ENCODE measurements at regions not wholly inside any gene's neighbourhood (a gene's known extent, or its start where the extent isn't known, plus 50 kb on each side); places are given as distances from the start of the nearest gene placed in this dataset.

- TF ChIP-seq, protein P1, sequence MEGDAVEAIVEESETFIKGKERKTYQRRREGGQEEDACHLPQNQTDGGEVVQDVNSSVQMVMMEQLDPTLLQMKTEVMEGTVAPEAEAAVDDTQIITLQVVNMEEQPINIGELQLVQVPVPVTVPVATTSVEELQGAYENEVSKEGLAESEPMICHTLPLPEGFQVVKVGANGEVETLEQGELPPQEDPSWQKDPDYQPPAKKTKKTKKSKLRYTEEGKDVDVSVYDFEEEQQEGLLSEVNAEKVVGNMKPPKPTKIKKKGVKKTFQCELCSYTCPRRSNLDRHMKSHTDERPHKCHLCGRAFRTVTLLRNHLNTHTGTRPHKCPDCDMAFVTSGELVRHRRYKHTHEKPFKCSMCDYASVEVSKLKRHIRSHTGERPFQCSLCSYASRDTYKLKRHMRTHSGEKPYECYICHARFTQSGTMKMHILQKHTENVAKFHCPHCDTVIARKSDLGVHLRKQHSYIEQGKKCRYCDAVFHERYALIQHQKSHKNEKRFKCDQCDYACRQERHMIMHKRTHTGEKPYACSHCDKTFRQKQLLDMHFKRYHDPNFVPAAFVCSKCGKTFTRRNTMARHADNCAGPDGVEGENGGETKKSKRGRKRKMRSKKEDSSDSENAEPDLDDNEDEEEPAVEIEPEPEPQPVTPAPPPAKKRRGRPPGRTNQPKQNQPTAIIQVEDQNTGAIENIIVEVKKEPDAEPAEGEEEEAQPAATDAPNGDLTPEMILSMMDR (IDR thresholded peaks at IDR 0.05; ENCODE audit: insufficient read depth, low read depth, low read length) = no peak
- no peak for TF ChIP-seq EZH2 (IDR thresholded peaks at IDR 0.05; ENCODE audit: insufficient read depth, low read length)
Measured at GRCh38 chr7:17583786-17584185, 285.3 kb downstream of the AHR start.

Measured in astrocyte (in vitro differentiated cells and primary cell).